ENCODE measurements at regions not wholly inside any gene's neighbourhood (a gene's known extent, or its start where the extent isn't known, plus 50 kb on each side); places are given as distances from the start of the nearest gene placed in this dataset.

DNA sequence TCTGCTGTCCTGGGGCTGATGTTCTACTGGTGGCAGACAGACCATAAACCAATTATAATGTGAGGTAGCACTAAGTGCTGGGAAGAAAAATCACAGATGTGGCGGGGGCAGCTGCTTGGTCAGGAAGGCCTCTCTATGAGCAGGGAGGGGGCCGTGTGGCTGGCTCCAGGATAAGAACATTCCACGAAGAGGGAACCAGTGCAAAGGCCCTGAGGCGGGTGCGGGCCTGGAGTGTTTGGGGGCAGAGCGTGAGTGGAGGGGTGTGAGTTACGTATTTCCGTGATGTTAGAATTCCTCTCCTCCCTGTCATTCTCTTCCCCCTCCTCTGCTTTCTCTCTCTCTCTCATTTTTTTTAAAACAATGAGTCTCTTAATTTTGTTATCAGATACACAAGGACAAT, 67.2 kb downstream of the CEBPB start:
- Histone ChIP-seq H3K27ac (no peak overlapping the region), H3K36me3 (no peaks in the 10 kb centered on the region), H3K27me3 (ENCODE audit: insufficient read depth, low read depth, severe bottlenecking) (no peaks in the 10 kb centered on the region), H3K9me3 (ENCODE audit: severe bottlenecking) (no peaks in the 10 kb centered on the region), H3K4me3 (ENCODE audit: low read depth, low read length) (no peak overlapping the region)
- no peak for DNase-seq
- TF ChIP-seq, protein P1, sequence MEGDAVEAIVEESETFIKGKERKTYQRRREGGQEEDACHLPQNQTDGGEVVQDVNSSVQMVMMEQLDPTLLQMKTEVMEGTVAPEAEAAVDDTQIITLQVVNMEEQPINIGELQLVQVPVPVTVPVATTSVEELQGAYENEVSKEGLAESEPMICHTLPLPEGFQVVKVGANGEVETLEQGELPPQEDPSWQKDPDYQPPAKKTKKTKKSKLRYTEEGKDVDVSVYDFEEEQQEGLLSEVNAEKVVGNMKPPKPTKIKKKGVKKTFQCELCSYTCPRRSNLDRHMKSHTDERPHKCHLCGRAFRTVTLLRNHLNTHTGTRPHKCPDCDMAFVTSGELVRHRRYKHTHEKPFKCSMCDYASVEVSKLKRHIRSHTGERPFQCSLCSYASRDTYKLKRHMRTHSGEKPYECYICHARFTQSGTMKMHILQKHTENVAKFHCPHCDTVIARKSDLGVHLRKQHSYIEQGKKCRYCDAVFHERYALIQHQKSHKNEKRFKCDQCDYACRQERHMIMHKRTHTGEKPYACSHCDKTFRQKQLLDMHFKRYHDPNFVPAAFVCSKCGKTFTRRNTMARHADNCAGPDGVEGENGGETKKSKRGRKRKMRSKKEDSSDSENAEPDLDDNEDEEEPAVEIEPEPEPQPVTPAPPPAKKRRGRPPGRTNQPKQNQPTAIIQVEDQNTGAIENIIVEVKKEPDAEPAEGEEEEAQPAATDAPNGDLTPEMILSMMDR (IDR thresholded peaks at IDR 0.05; ENCODE audit: low read depth, low read length) = no peak

DNA sequence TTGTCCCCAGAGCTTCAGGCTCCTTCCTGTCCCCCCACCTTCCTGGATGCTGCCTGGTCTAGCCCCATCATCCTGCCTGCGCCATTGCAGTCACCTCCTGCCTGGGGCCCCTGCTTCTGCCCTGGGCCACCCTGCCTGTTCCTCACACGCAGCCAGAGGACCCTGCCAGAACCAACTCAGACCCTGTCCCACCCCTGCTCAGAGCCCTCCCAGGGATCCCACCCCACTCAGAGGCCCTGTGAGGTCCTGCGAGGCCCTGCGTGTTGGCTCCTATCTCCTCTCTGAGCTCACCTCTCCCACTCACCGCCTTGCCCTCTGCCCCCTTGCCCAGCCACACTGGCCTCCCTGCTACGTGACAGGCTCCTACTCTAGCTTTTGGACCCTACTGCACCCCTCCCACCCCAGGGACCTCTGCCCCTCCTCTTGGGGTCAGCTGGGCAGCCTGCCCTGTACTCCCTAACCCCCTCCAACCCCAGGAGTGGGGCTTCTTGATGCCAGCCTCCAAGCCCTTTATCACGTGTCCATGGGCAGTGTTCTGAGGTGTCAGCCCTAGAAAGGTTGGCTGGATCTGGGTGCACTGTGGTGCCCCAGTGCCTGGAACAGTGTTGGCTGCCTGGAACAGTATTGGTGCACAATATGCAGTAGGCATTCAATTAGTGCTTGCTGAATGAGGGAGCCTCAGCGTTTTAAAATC, 68.3 kb downstream of the CEBPB start:
- no peaks in the 10 kb centered on the region for H3K36me3 ChIP-seq
- no peak overlapping the region for H3K27ac ChIP-seq
- H3K9me3 ChIP-seq (ENCODE audit: severe bottlenecking) = no peaks in the 10 kb centered on the region
- H3K4me3 ChIP-seq (ENCODE audit: low read depth, low read length) = no peak overlapping the region
- TF ChIP-seq, protein P1 (IDR thresholded peaks at IDR 0.05; ENCODE audit: low read depth, low read length) = no peak
- no peaks in the 10 kb centered on the region for H3K27me3 ChIP-seq (ENCODE audit: insufficient read depth, low read depth, severe bottlenecking)
- no peak for DNase-seq

DNA sequence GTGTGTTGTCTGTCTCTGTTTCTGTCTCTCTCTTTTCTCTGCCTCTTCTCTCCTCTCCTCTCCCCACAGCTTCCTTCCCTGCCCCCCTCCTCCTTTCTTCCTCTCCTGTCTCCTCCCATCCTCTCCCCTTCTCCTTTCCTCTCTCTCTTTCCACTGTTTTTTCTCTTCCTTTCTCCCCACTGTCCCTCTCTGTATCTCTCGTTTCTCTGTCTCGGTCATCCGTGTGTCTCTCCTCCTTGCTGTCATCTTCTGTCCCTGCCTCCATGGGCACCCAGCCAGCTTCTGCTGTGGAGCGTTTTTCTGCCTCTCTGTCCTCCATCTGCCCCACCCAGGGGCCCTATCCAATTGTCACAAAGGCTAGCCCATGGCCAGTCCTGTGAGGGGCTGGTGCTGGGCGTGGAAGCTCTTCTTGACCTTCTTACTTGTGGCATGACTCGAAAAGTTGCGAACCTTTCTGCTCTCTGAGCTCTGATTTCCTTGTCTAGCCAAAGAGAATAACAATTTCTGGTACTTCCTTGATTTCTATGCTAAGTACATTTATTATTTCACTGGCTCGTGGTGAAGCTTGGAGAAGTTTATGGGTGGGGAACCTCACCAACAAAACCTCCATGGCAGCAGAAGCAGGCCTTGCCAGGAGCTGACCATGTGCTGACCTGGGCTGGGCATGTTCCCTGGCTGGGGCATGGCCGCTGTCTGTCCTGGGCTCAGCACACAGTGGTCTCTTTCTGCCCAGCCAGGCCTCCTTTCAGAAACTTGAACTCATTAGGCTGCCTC, 69.3 kb downstream of the CEBPB start:
- DNase-seq = no peak
- no peaks in the 10 kb centered on the region for H3K27me3 ChIP-seq (ENCODE audit: insufficient read depth, low read depth, severe bottlenecking)
- H3K27ac ChIP-seq = no peak overlapping the region
- no peaks in the 10 kb centered on the region for H3K36me3 ChIP-seq
- TF ChIP-seq, protein P1 (IDR thresholded peaks at IDR 0.05; ENCODE audit: low read depth, low read length) = no peak
- H3K4me3 ChIP-seq (ENCODE audit: low read depth, low read length) = no peak overlapping the region
- no peaks in the 10 kb centered on the region for H3K9me3 ChIP-seq (ENCODE audit: severe bottlenecking)

DNA sequence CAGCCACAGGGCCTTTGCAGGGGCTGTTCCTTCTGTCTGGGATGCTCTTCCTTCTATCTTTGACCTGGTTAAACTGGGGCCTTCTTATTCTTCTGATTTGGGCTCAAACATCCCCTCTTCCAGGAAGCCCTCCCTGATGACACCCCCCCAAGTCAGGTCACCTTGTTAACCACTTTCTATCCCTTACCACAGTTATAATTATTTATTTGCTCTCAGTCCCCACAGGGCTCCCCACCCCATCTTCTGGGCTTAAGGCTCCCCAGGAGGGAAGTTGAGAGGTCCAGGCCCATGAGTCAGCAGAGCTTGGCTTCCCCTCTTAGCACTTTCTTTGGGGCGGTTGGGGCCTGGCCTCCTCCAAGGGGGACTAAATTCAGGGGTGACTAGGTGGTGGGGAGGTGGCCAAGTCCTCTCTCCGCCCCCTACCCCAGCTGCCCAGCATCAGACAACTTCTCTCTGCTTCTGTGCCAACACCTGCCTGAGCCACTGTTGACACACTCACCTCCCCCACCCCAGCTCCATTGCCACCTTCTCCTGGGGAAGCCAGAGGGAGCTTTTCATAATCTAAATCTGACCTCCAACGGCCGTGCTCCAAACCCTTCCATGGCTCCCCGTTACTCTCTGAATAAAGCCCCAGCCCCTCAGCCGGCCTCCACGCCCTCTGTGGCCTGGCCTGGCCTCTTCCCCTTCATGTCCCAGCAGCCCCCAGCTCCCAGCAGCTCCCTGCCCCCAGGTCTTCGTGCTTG, 70.0 kb downstream of the CEBPB start:
- no peaks in the 10 kb centered on the region for H3K9me3 ChIP-seq (ENCODE audit: severe bottlenecking)
- TF ChIP-seq, protein P1 (IDR thresholded peaks at IDR 0.05; ENCODE audit: low read depth, low read length) = no peak
- DNase-seq = no peak

DNA sequence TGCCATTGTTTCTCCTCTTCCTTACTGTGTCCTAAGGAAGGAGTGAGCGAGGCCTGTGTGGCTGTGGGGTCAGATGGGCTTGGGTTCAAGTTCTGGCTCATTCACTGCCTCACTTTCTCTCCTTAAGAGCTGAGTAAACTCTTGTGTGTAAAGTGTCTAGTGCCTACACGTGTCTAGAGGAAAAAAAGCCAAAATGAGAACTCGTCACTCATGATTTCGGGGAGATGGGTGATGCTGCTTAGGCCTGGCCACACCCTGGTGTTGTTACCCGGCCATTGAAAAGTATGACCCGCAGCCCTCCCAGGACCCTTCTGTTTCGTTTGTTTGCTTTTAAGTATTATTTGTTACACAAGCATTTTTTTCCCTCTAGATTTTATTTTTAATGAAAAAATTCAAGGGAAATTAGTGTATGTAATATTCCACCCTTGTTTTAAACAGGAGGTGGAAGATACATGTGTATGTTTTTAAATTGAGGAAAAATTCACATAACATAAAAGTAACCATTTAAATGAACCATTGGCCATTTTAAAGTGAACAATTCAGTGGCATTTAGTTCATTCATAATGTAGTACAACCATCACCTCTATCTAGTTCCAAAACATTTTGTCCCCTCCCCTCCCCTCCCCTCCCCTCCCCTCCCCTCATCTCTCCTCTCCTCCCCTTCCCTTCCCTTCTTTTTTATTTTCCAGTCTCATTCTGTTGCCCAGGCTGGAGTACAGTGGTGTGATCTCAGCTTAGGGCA, 71.0 kb downstream of the CEBPB start:
- DNase-seq = no peak
- H3K9me3 ChIP-seq (ENCODE audit: severe bottlenecking) = no peaks in the 10 kb centered on the region
- no peaks in the 10 kb centered on the region for H3K27me3 ChIP-seq (ENCODE audit: insufficient read depth, low read depth, severe bottlenecking)
- no peak overlapping the region for H3K4me3 ChIP-seq (ENCODE audit: low read depth, low read length)
- no peaks in the 10 kb centered on the region for H3K36me3 ChIP-seq
- TF ChIP-seq, protein P1 (IDR thresholded peaks at IDR 0.05; ENCODE audit: low read depth, low read length) = no peak
- H3K27ac ChIP-seq = no peak overlapping the region

More for the DNA sequence above, 70.0 kb downstream of the CEBPB start:
- Histone ChIP-seq H3K27me3 (ENCODE audit: insufficient read depth, low read depth, severe bottlenecking) (no peaks in the 10 kb centered on the region), H3K27ac (no peak overlapping the region), H3K36me3 (no peaks in the 10 kb centered on the region), H3K4me3 (ENCODE audit: low read depth, low read length) (no peak overlapping the region)
